OCI-LY3 (cell line): ENCODE measurements at regions not wholly inside any gene's neighbourhood (a gene's known extent, or its start where the extent isn't known, plus 50 kb on each side); places are given as distances from the start of the nearest gene placed in this dataset.

Source experiments
- H2AFZ ChIP-seq: fragments of 200-600, 300-600 bp; shearing (Covaris generic); 2 replicates; pipeline ENCODE4 v1.6.0; 2014; ENCODE audit warnings: antibody characterized with exemption, low read depth, low read length
- H3K27ac ChIP-seq: fragments of 200-600, 300-600 bp; sonication (generic); 2 replicates; pipeline ENCODE4 v1.5.1; 2014; ENCODE audit warnings: mild to moderate bottlenecking, low read length, moderate library complexity, mixed read lengths
- H3K27me3 ChIP-seq: fragments of 200-600, 300-600 bp; sonication (generic); 2 replicates; pipeline ENCODE4 v1.6.1; 2014; ENCODE audit warnings: low read depth, low read length, mixed read lengths
- H3K36me3 ChIP-seq: fragments of 200-600, 300-600 bp; sonication (generic); replicated peaks from 2 replicates; pipeline ENCODE3; 2014; ENCODE audit warnings: low read depth, low read length, mixed read lengths
- H3K4me1 ChIP-seq: fragments of 300-600, 200-600 bp; sonication (generic); 2 replicates; pipeline ENCODE4 v1.6.1; 2014; ENCODE audit warnings: low read length, mixed read lengths
- H3K4me2 ChIP-seq: fragments of 200-600, 300-600 bp; sonication (generic); 2 replicates; pipeline ENCODE4 v1.6.1; 2014; ENCODE audit warnings: low read length, mixed read lengths
- H3K4me3 ChIP-seq: fragments of 300-600, 200-600 bp; sonication (generic); 2 replicates; pipeline ENCODE4 v1.5.1; 2014; ENCODE audit warnings: antibody characterized with exemption, mild to moderate bottlenecking, low read length, moderate library complexity
- H3K79me2 ChIP-seq: fragments of 300-600, 200-600 bp; shearing (Covaris generic); 2 replicates; pipeline ENCODE4 v1.6.1; 2014; ENCODE audit warnings: mild to moderate bottlenecking, low read length, mixed read lengths
- H3K9ac ChIP-seq: fragments of 300-600, 200-600 bp; shearing (Covaris generic); 2 replicates; pipeline ENCODE4 v1.6.0; 2014; ENCODE audit warnings: mild to moderate bottlenecking, low read length, moderate library complexity
- H3K9me3 ChIP-seq: fragments of 200-600, 300-600 bp; shearing (Covaris generic); 2 replicates; pipeline ENCODE4 v1.6.1; 2014; ENCODE audit warnings: low read length, mixed read lengths; ENCODE audit not compliant: insufficient read depth
- H4K20me1 ChIP-seq: fragments of 200-600, 300-600 bp; sonication (generic); 2 replicates; pipeline ENCODE4 v1.6.1; 2016; ENCODE audit warnings: low read length, mixed read lengths; ENCODE audit not compliant: insufficient read depth
- CTCF ChIP-seq: fragments of 200-600, 300-600 bp; sonication (generic); IDR thresholded peaks from 2 replicates; pipeline ENCODE4 v1.5.1; 2014; ENCODE audit warnings: antibody characterized with exemption, low read length, low read depth
- EZH2phosphoT487 ChIP-seq: fragments of 200-600 bp; shearing (Covaris generic); IDR thresholded peaks from 2 replicates; pipeline ENCODE4 v1.6.1; 2018; ENCODE audit warnings: antibody characterized with exemption, mixed run types, low read depth

- Histone ChIP-seq H3K27ac (no peak overlapping the region), H3K4me1 (peaks cover 1% of the 10 kb centered on the region), H3K79me2 (no peaks in the 10 kb centered on the region), H3K4me2 (no peak overlapping the region), H3K9me3 (no peaks in the 10 kb centered on the region), H3K4me3 (no peak overlapping the region), H3K9ac (no peak overlapping the region), H3K36me3 (no peaks in the 10 kb centered on the region), H3K27me3 (no peaks in the 10 kb centered on the region), H4K20me1 (no peaks in the 10 kb centered on the region), H2AFZ (no peak overlapping the region)
- TF ChIP-seq CTCF (no peak), EZH2phosphoT487 (no peak)
Measured at GRCh38 chr4:120198411-120198810, 131.8 kb upstream of the MAD2L1 start.

GRCh38 chr4:120177603-120178002 lies 111.0 kb upstream of the MAD2L1 start:
- Histone ChIP-seq H3K36me3 (no peaks in the 10 kb centered on the region), H3K79me2 (no peaks in the 10 kb centered on the region), H3K4me1 (no peaks in the 10 kb centered on the region), H3K4me3 (no peak overlapping the region), H3K4me2 (no peak overlapping the region), H3K27me3 (no peaks in the 10 kb centered on the region), H3K9me3 (no peaks in the 10 kb centered on the region), H2AFZ (no peak overlapping the region), H4K20me1 (no peaks in the 10 kb centered on the region), H3K27ac (no peak overlapping the region), H3K9ac (no peak overlapping the region)
- TF ChIP-seq EZH2phosphoT487 (no peak), CTCF (no peak)

- no peaks in the 10 kb centered on the region for H3K36me3 ChIP-seq
- H2AFZ ChIP-seq, result no peak overlapping the region
- no peak for TF ChIP-seq CTCF
- no peak for TF ChIP-seq EZH2phosphoT487
- no peak overlapping the region for H3K27ac ChIP-seq
- H3K4me3 ChIP-seq, result no peak overlapping the region
- no peaks in the 10 kb centered on the region for H3K79me2 ChIP-seq
- H3K4me1 ChIP-seq, result no peaks in the 10 kb centered on the region
- no peaks in the 10 kb centered on the region for H4K20me1 ChIP-seq
- H3K27me3 ChIP-seq, result no peaks in the 10 kb centered on the region
- H3K4me2 ChIP-seq, result no peak overlapping the region
- no peaks in the 10 kb centered on the region for H3K9me3 ChIP-seq
- H3K9ac ChIP-seq, result no peak overlapping the region
Measured at GRCh38 chr4:120175272-120175671, 108.6 kb upstream of the MAD2L1 start.

GRCh38 chr4:120163895-120164294 lies 97.2 kb upstream of the MAD2L1 start:
- H3K27me3 ChIP-seq, result 0 out of 2 replicates have a peak, but pooled peaks cover 3% of the 10 kb centered on the region
- no peaks in the 10 kb centered on the region for H4K20me1 ChIP-seq
- no peak overlapping the region for H3K9ac ChIP-seq
- TF ChIP-seq CTCF (no peak), EZH2phosphoT487 (no peak)
- no peak overlapping the region for H3K27ac ChIP-seq
- no peak overlapping the region for H3K4me2 ChIP-seq
- H3K4me3 ChIP-seq, result no peak overlapping the region
- no peaks in the 10 kb centered on the region for H3K36me3 ChIP-seq
- no peaks in the 10 kb centered on the region for H3K79me2 ChIP-seq
- H3K4me1 ChIP-seq, result no peaks in the 10 kb centered on the region
- H3K9me3 ChIP-seq, result no peaks in the 10 kb centered on the region
- H2AFZ ChIP-seq, result no peak overlapping the region
